HUES48 (cell line): ENCODE measurements at regions not wholly inside any gene's neighbourhood (a gene's known extent, or its start where the extent isn't known, plus 50 kb on each side); places are given as distances from the start of the nearest gene placed in this dataset.

Source experiments
- H3K27ac ChIP-seq: one replicate; pipeline ENCODE4 v1.7.0; 2013; ENCODE audit warnings: low read depth, low read length, inconsistent platforms
- H3K27me3 ChIP-seq: 2 replicates; pipeline ENCODE4 v1.6.1; 2013; ENCODE audit warnings: mild to moderate bottlenecking, low read length; ENCODE audit not compliant: control insufficient read depth, insufficient read depth
- H3K36me3 ChIP-seq: 2 replicates; pipeline ENCODE4 v1.6.1; 2013; ENCODE audit warnings: low read length; ENCODE audit not compliant: control insufficient read depth, insufficient read depth
- H3K4me1 ChIP-seq: 2 replicates; pipeline ENCODE4 v1.6.1; 2013; ENCODE audit warnings: mild to moderate bottlenecking, low read length; ENCODE audit not compliant: control insufficient read depth, insufficient read depth
- H3K4me3 ChIP-seq: 2 replicates; pipeline ENCODE4 v1.5.1; 2013; ENCODE audit warnings: mild to moderate bottlenecking, low read depth, low read length
- H3K9ac ChIP-seq: 2 replicates; pipeline ENCODE4 v1.6.1; 2013; ENCODE audit warnings: mild to moderate bottlenecking, low read depth, low read length, moderate library complexity
- H3K9me3 ChIP-seq: 2 replicates; pipeline ENCODE4 v1.6.1; 2013; ENCODE audit warnings: low read length; ENCODE audit not compliant: control insufficient read depth, insufficient read depth

- Histone ChIP-seq H3K27ac (no peak overlapping the region), H3K9ac (no peak overlapping the region), H3K9me3 (no peaks in the 10 kb centered on the region), H3K4me1 (no peaks in the 10 kb centered on the region), H3K4me3 (no peak overlapping the region), H3K36me3 (no peaks in the 10 kb centered on the region), H3K27me3 (no peaks in the 10 kb centered on the region)
Measured at GRCh38 chr12:100675432-100675831, 101.9 kb downstream of the GAS2L3 start.

GRCh38 chr12:100681074-100681473 lies 107.6 kb downstream of the GAS2L3 start:
- Histone ChIP-seq H3K36me3 (no peaks in the 10 kb centered on the region), H3K4me1 (no peaks in the 10 kb centered on the region), H3K27ac (no peak overlapping the region), H3K4me3 (no peak overlapping the region), H3K27me3 (no peaks in the 10 kb centered on the region), H3K9ac (no peak overlapping the region), H3K9me3 (peaks cover 16% of the 10 kb centered on the region)

DNA sequence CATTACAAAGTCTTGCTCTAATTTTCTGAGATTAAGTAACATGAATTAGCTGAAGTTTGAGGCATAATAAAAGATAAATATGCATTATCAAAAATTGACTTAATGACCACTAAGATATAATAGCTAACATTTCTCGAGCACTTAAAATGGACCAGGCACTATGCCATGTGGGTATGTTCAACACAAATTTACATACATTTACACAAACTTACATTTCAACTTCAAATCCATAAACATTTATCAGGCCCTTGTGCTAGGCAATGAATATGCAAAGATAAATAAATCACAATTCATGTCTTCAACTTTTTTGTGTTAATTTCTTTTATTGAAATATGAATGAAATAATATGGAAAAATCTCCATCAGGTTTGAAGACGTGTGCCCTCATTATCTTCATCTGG lies 108.7 kb downstream of the GAS2L3 start:
- Histone ChIP-seq H3K4me3 (no peak overlapping the region), H3K36me3 (no peaks in the 10 kb centered on the region), H3K9ac (no peak overlapping the region), H3K27ac (no peak overlapping the region), H3K27me3 (no peaks in the 10 kb centered on the region), H3K9me3 (peaks cover 16% of the 10 kb centered on the region), H3K4me1 (no peaks in the 10 kb centered on the region)

- Histone ChIP-seq H3K27ac (no peak overlapping the region), H3K9ac (no peak overlapping the region), H3K4me3 (no peak overlapping the region), H3K9me3 (peaks cover 16% of the 10 kb centered on the region), H3K4me1 (no peaks in the 10 kb centered on the region), H3K36me3 (no peaks in the 10 kb centered on the region), H3K27me3 (no peaks in the 10 kb centered on the region)
Measured at GRCh38 chr12:100687686-100688085, 106.9 kb upstream of the ANO4 start.

DNA sequence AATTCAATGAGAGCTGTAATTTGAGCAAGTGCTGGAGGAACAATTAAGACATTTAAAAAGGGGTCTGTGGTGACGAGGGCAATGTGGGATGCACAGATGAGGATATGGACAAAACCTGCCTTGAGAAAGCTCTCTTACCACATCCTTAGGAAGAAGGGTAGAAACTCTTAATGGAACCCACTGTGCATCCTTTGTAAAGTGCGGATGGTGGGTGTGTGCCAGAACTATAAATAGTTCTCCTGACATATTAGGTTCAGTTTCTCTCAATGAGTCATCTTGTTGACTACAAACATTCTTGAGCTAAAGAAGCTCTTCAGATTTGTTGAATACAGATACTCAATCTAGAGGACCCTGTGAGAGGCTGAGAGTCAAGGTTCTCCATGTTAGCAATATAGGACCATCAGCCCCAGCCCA lies 106.1 kb upstream of the ANO4 start:
- H3K4me3 ChIP-seq = no peak overlapping the region
- H3K36me3 ChIP-seq = no peaks in the 10 kb centered on the region
- no peak overlapping the region for H3K9ac ChIP-seq
- H3K9me3 ChIP-seq = peaks cover 14% of the 10 kb centered on the region
- H3K27me3 ChIP-seq = no peaks in the 10 kb centered on the region
- no peaks in the 10 kb centered on the region for H3K4me1 ChIP-seq
- H3K27ac ChIP-seq = no peak overlapping the region

DNA sequence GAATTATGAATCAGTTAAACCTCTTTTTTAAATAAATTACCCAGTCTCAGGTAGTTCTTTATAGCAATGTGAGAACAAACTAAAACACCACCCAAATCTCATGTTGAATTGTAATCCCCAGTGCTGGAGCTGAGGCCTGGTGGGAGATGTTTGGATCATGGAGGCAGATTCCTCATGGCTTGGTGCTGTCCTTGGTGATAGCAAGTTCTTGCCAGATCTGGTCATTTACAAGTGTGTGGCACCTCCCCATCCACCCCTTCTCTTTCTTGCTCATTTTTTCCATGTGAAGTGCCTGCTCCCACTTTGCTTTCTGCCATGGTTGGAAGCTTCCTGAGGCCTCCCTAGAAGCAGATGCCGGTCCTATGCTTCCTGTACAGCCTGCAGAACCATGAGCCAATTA lies 102.1 kb upstream of the ANO4 start:
- no peak overlapping the region for H3K27ac ChIP-seq
- H3K4me1 ChIP-seq = no peaks in the 10 kb centered on the region
- H3K4me3 ChIP-seq = no peak overlapping the region
- no peak overlapping the region for H3K9ac ChIP-seq
- H3K36me3 ChIP-seq = no peaks in the 10 kb centered on the region
- no peaks in the 10 kb centered on the region for H3K27me3 ChIP-seq
- H3K9me3 ChIP-seq = no peaks in the 10 kb centered on the region

- H3K36me3 ChIP-seq = no peaks in the 10 kb centered on the region
- H3K27me3 ChIP-seq = no peaks in the 10 kb centered on the region
- H3K9me3 ChIP-seq = no peaks in the 10 kb centered on the region
- no peaks in the 10 kb centered on the region for H3K4me1 ChIP-seq
- H3K4me3 ChIP-seq = no peak overlapping the region
- no peak overlapping the region for H3K9ac ChIP-seq
- no peak overlapping the region for H3K27ac ChIP-seq
Measured at GRCh38 chr12:100698518-100698917, 96.1 kb upstream of the ANO4 start.

GRCh38 chr12:100699209-100699608 lies 95.4 kb upstream of the ANO4 start:
- Histone ChIP-seq H3K4me1 (no peaks in the 10 kb centered on the region), H3K27me3 (no peaks in the 10 kb centered on the region), H3K4me3 (no peak overlapping the region), H3K36me3 (no peaks in the 10 kb centered on the region), H3K9ac (no peak overlapping the region), H3K9me3 (no peaks in the 10 kb centered on the region), H3K27ac (no peak overlapping the region)

DNA sequence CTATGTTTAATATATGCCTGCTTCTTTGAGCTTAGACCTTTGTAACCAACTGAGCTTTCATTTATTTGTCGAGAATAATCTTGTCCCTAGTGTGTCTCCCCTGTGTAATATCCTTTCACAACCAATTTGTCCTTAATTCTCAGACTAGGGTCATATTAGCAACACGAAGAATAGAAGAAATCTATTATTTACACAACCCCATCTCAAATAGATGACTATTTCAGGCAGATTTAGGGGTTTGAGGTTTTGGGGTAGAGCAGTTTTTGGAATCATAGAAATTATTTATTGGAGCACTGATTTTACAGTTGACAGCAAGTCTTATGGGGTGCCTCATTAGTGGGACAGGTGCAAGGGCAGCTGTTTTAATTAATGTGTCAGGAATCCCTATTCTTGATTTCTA lies 91.2 kb upstream of the ANO4 start:
- Histone ChIP-seq H3K27me3 (no peaks in the 10 kb centered on the region), H3K27ac (no peak overlapping the region), H3K4me3 (no peak overlapping the region), H3K9ac (no peak overlapping the region), H3K36me3 (no peaks in the 10 kb centered on the region), H3K9me3 (no peaks in the 10 kb centered on the region), H3K4me1 (0 out of 2 replicates have a peak, but pooled peaks cover under 1% of the 10 kb centered on the region)

GRCh38 chr12:100703868-100704267 lies 90.7 kb upstream of the ANO4 start:
- H3K9me3 ChIP-seq = no peaks in the 10 kb centered on the region
- no peaks in the 10 kb centered on the region for H3K27me3 ChIP-seq
- no peak overlapping the region for H3K27ac ChIP-seq
- no peaks in the 10 kb centered on the region for H3K36me3 ChIP-seq
- no peak overlapping the region for H3K4me3 ChIP-seq
- 0 out of 2 replicates have a peak, but pooled peaks cover 4% of the 10 kb centered on the region for H3K4me1 ChIP-seq
- no peak overlapping the region for H3K9ac ChIP-seq

DNA sequence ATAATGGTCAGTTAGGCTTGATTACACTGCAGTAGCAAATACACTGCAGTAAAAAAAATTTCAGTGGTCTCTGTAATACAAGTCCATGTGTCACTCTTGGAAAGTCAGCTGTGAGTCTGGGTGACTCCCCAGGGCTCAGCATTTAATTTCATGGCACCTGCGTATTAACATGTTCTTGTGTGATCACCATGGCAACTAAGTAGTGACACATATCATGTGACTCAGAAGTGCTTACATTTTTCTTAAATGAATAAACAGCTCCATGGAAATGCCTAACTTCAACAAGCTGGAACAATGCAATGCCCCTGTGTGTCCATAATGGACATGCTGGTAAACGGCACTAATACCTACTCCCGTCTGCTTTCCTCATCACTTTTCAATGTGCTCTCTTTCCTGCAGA lies 88.5 kb upstream of the ANO4 start:
- 0 out of 2 replicates have a peak, but pooled peaks cover 4% of the 10 kb centered on the region for H3K4me1 ChIP-seq
- no peaks in the 10 kb centered on the region for H3K36me3 ChIP-seq
- no peak overlapping the region for H3K27ac ChIP-seq
- no peak overlapping the region for H3K4me3 ChIP-seq
- H3K9me3 ChIP-seq = no peaks in the 10 kb centered on the region
- no peak overlapping the region for H3K9ac ChIP-seq
- H3K27me3 ChIP-seq = no peaks in the 10 kb centered on the region

GRCh38 chr12:100708591-100708990 lies 86.0 kb upstream of the ANO4 start:
- no peaks in the 10 kb centered on the region for H3K27me3 ChIP-seq
- H3K9ac ChIP-seq = no peak overlapping the region
- H3K9me3 ChIP-seq = no peaks in the 10 kb centered on the region

More at GRCh38 chr12:100708591-100708990, 86.0 kb upstream of the ANO4 start:
- no peak overlapping the region for H3K4me3 ChIP-seq
- no peaks in the 10 kb centered on the region for H3K36me3 ChIP-seq
- 0 out of 2 replicates have a peak, but pooled peaks cover 4% of the 10 kb centered on the region for H3K4me1 ChIP-seq
- H3K27ac ChIP-seq = no peak overlapping the region
